Activated naive CD8-positive, alpha-beta T cell treated with anti-CD3 and anti-CD28 coated beads, Interleukin-2, amount 10 ng/mL, durations not matched to agents 7 days and 5 days (primary cell): ENCODE measurements at regions not wholly inside any gene's neighbourhood (a gene's known extent, or its start where the extent isn't known, plus 50 kb on each side); places are given as distances from the start of the nearest gene placed in this dataset.

Experiments
- ATAC-seq: fragments of 150-1000 bp; cut with Tn5 transposase; one replicate; pipeline ENCODE4 v1.10.0; 2021; ENCODE audit warnings: low read depth, moderate library complexity
- POLR2A ChIA-PET: fragments of 350-600 bp; sonication (Branson Sonifier 250); formaldehyde crosslinking; loops from one replicate; lab custom pipeline; 2021; ENCODE audit warnings: antibody characterized with exemption; lab: Charles Lee
- DNase-seq: peaks from one replicate; pipeline ENCODE4 v3.0.0; 2021
- H3K27ac Mint-ChIP-seq: one replicate; pipeline ENCODE4 v1.8.0; 2022; ENCODE audit warnings: mild to moderate bottlenecking, mixed read lengths
- H3K27me3 Mint-ChIP-seq: one replicate; pipeline ENCODE4 v1.8.0; 2022; ENCODE audit warnings: mild to moderate bottlenecking, moderate library complexity, mixed read lengths
- H3K36me3 Mint-ChIP-seq: one replicate; pipeline ENCODE4 v1.8.0; 2021; ENCODE audit warnings: mild to moderate bottlenecking, mixed read lengths
- H3K4me1 Mint-ChIP-seq: one replicate; pipeline ENCODE4 v1.8.0; 2021; ENCODE audit warnings: mixed read lengths
- H3K4me3 Mint-ChIP-seq: one replicate; pipeline ENCODE4 v1.8.0; 2022; ENCODE audit warnings: mild to moderate bottlenecking, moderate library complexity, mixed read lengths
- H3K9me3 Mint-ChIP-seq: one replicate; pipeline ENCODE4 v1.8.0; 2021; ENCODE audit warnings: mixed read lengths

GRCh38 chr15:29396176-29396811, 126.7 kb upstream of the NSMCE3 start:
- no peak for ATAC-seq
- no peaks in the 10 kb centered on the region for H3K4me1 Mint-ChIP-seq
- H3K27me3 Mint-ChIP-seq = peaks cover 11% of the 10 kb centered on the region
- no peaks in the 10 kb centered on the region for H3K36me3 Mint-ChIP-seq
- H3K27ac Mint-ChIP-seq = no peak overlapping the region
- no peak overlapping the region for H3K4me3 Mint-ChIP-seq
- POLR2A ChIA-PET = no interaction called here
- no peak for DNase-seq
- no peaks in the 10 kb centered on the region for H3K9me3 Mint-ChIP-seq

- Mint-ChIP-seq H3K27me3 (peaks cover 6% of the 10 kb centered on the region), H3K4me1 (no peaks in the 10 kb centered on the region), H3K27ac (no peak overlapping the region), H3K9me3 (no peaks in the 10 kb centered on the region), H3K36me3 (no peaks in the 10 kb centered on the region), H3K4me3 (no peak overlapping the region)
- no peak for DNase-seq
- ATAC-seq = no peak
- POLR2A ChIA-PET = no interaction called here
Measured at GRCh38 chr15:29393443-29393842, 123.8 kb upstream of the NSMCE3 start.

- H3K27me3 Mint-ChIP-seq = peaks cover 3% of the 10 kb centered on the region
- POLR2A ChIA-PET = no interaction called here
- DNase-seq (no peak), ATAC-seq (no peak)
- H3K4me1 Mint-ChIP-seq = no peaks in the 10 kb centered on the region
- H3K36me3 Mint-ChIP-seq = no peaks in the 10 kb centered on the region
- H3K4me3 Mint-ChIP-seq = no peak overlapping the region
- no peaks in the 10 kb centered on the region for H3K9me3 Mint-ChIP-seq
- no peak overlapping the region for H3K27ac Mint-ChIP-seq
Measured at GRCh38 chr15:29392358-29392757, 122.7 kb upstream of the NSMCE3 start.

GRCh38 chr15:29390051-29390450, 120.4 kb upstream of the NSMCE3 start:
- Mint-ChIP-seq H3K27ac (no peak overlapping the region), H3K36me3 (no peaks in the 10 kb centered on the region), H3K4me1 (no peaks in the 10 kb centered on the region), H3K27me3 (peaks cover 3% of the 10 kb centered on the region), H3K9me3 (no peaks in the 10 kb centered on the region), H3K4me3 (no peak overlapping the region)
- ATAC-seq (no peak), DNase-seq (no peak)
- POLR2A ChIA-PET = no interaction called here

- H3K27me3 Mint-ChIP-seq = no peaks in the 10 kb centered on the region
- H3K36me3 Mint-ChIP-seq = no peaks in the 10 kb centered on the region
- H3K9me3 Mint-ChIP-seq = no peaks in the 10 kb centered on the region
- POLR2A ChIA-PET = no interaction called here
- no peak overlapping the region for H3K4me3 Mint-ChIP-seq
- peaks cover 2% of the 10 kb centered on the region for H3K4me1 Mint-ChIP-seq
- no peak for ATAC-seq
- no peak for DNase-seq
- no peak overlapping the region for H3K27ac Mint-ChIP-seq
Measured at GRCh38 chr15:29386523-29386922, 116.9 kb upstream of the NSMCE3 start.

- ATAC-seq = no peak
- no peaks in the 10 kb centered on the region for H3K9me3 Mint-ChIP-seq
- H3K4me3 Mint-ChIP-seq = no peak overlapping the region
- H3K4me1 Mint-ChIP-seq = peaks cover 2% of the 10 kb centered on the region
- no peak overlapping the region for H3K27ac Mint-ChIP-seq
- POLR2A ChIA-PET = no interaction called here
- no peaks in the 10 kb centered on the region for H3K27me3 Mint-ChIP-seq
- no peak for DNase-seq
- H3K36me3 Mint-ChIP-seq = no peaks in the 10 kb centered on the region
Measured at GRCh38 chr15:29383367-29383766, 113.7 kb upstream of the NSMCE3 start.

- no peak for ATAC-seq
- no peak overlapping the region for H3K27ac Mint-ChIP-seq
- H3K4me3 Mint-ChIP-seq = no peak overlapping the region
- no peaks in the 10 kb centered on the region for H3K27me3 Mint-ChIP-seq
- no peak for DNase-seq
- no peaks in the 10 kb centered on the region for H3K36me3 Mint-ChIP-seq
- no peaks in the 10 kb centered on the region for H3K9me3 Mint-ChIP-seq
- peaks cover 2% of the 10 kb centered on the region for H3K4me1 Mint-ChIP-seq
- POLR2A ChIA-PET = no interaction called here
Measured at GRCh38 chr15:29382862-29383261, 113.2 kb upstream of the NSMCE3 start.

GRCh38 chr15:29380466-29380865, 110.8 kb upstream of the NSMCE3 start:
- POLR2A ChIA-PET = no interaction called here
- peaks cover under 1% of the 10 kb centered on the region for H3K27me3 Mint-ChIP-seq

GRCh38 chr15:29379647-29380046, 110.0 kb upstream of the NSMCE3 start:
- no peak overlapping the region for H3K27ac Mint-ChIP-seq
- H3K27me3 Mint-ChIP-seq = peaks cover 4% of the 10 kb centered on the region
- no peaks in the 10 kb centered on the region for H3K36me3 Mint-ChIP-seq
- ATAC-seq (no peak), DNase-seq (no peak)
- POLR2A ChIA-PET = no interaction called here
- peaks cover 2% of the 10 kb centered on the region for H3K4me1 Mint-ChIP-seq
- H3K9me3 Mint-ChIP-seq = no peaks in the 10 kb centered on the region
- H3K4me3 Mint-ChIP-seq = no peak overlapping the region

More at GRCh38 chr15:29380466-29380865, 110.8 kb upstream of the NSMCE3 start:
- Mint-ChIP-seq H3K36me3 (no peaks in the 10 kb centered on the region), H3K4me1 (peaks cover 2% of the 10 kb centered on the region), H3K4me3 (no peak overlapping the region), H3K27ac (no peak overlapping the region), H3K9me3 (no peaks in the 10 kb centered on the region)
- DNase-seq = no peak
- ATAC-seq = no peak

GRCh38 chr15:29377161-29377560, 107.5 kb upstream of the NSMCE3 start:
- no peak overlapping the region for H3K4me3 Mint-ChIP-seq
- no peaks in the 10 kb centered on the region for H3K36me3 Mint-ChIP-seq
- no peak overlapping the region for H3K27ac Mint-ChIP-seq
- POLR2A ChIA-PET = no interaction called here
- H3K4me1 Mint-ChIP-seq = no peaks in the 10 kb centered on the region
- no peaks in the 10 kb centered on the region for H3K9me3 Mint-ChIP-seq
- ATAC-seq (no peak), DNase-seq (no peak)
- peaks cover 9% of the 10 kb centered on the region for H3K27me3 Mint-ChIP-seq

GRCh38 chr15:29376590-29376989, 107.0 kb upstream of the NSMCE3 start:
- no peak for DNase-seq
- peaks cover 9% of the 10 kb centered on the region for H3K27me3 Mint-ChIP-seq
- H3K36me3 Mint-ChIP-seq = no peaks in the 10 kb centered on the region
- H3K4me3 Mint-ChIP-seq = no peak overlapping the region
- no peaks in the 10 kb centered on the region for H3K4me1 Mint-ChIP-seq
- H3K9me3 Mint-ChIP-seq = no peaks in the 10 kb centered on the region
- ATAC-seq = no peak
- POLR2A ChIA-PET = no interaction called here
- no peak overlapping the region for H3K27ac Mint-ChIP-seq

GRCh38 chr15:29369261-29369660, 99.6 kb upstream of the NSMCE3 start:
- no peak for ATAC-seq
- DNase-seq = no peak

GRCh38 chr15:29364426-29365078, 94.9 kb upstream of the NSMCE3 start:
- Mint-ChIP-seq H3K9me3 (peaks cover 6% of the 10 kb centered on the region), H3K4me1 (no peaks in the 10 kb centered on the region), H3K36me3 (peaks cover 1% of the 10 kb centered on the region), H3K4me3 (no peak overlapping the region), H3K27ac (no peak overlapping the region), H3K27me3 (peaks cover 4% of the 10 kb centered on the region)
- no peak for DNase-seq
- ATAC-seq = no peak
- POLR2A ChIA-PET = no interaction called here

More at GRCh38 chr15:29369261-29369660, 99.6 kb upstream of the NSMCE3 start:
- H3K36me3 Mint-ChIP-seq = peaks cover 1% of the 10 kb centered on the region
- H3K4me3 Mint-ChIP-seq = no peak overlapping the region
- H3K9me3 Mint-ChIP-seq = peaks cover 6% of the 10 kb centered on the region
- POLR2A ChIA-PET = no interaction called here
- H3K4me1 Mint-ChIP-seq = no peaks in the 10 kb centered on the region
- H3K27ac Mint-ChIP-seq = no peak overlapping the region
- peaks cover 8% of the 10 kb centered on the region for H3K27me3 Mint-ChIP-seq

- Mint-ChIP-seq H3K36me3 (no peaks in the 10 kb centered on the region), H3K27ac (no peak overlapping the region), H3K4me3 (no peak overlapping the region), H3K4me1 (no peaks in the 10 kb centered on the region), H3K27me3 (peaks cover 5% of the 10 kb centered on the region), H3K9me3 (no peaks in the 10 kb centered on the region)
- DNase-seq (no peak), ATAC-seq (no peak)
- POLR2A ChIA-PET = interaction anchor here (0.7 kb wide), 1 partner anchor 113 kb away, joined by 5 read pairs; no protein-coding TSS in a partner anchor
Measured at GRCh38 chr15:29361560-29361959, 91.9 kb upstream of the NSMCE3 start.
